Nephron (organoid): ENCODE measurements at regions not wholly inside any gene's neighbourhood (a gene's known extent, or its start where the extent isn't known, plus 50 kb on each side); places are given as distances from the start of the nearest gene placed in this dataset.

ENCODE experiments used
- H3K27ac Mint-ChIP-seq, 3 experiments: 2 replicates each; pipeline ENCODE4 v1.8.0; 2020; ENCODE audit warnings: mixed read lengths in 3 of 3, mild to moderate bottlenecking in 2 of 3, moderate library complexity in 1 of 3
- H3K27me3 Mint-ChIP-seq: 2 replicates; pipeline ENCODE4 v1.8.0; 2021; ENCODE audit warnings: low read depth, mild to moderate bottlenecking, moderate library complexity, mixed read lengths
- H3K36me3 Mint-ChIP-seq: 2 replicates; pipeline ENCODE4 v1.8.0; 2020; ENCODE audit warnings: low read depth, mixed read lengths
- H3K4me1 Mint-ChIP-seq: 2 replicates; pipeline ENCODE4 v1.8.0; 2020; ENCODE audit warnings: mixed read lengths
- H3K4me3 Mint-ChIP-seq, 3 experiments: 2 replicates each; pipeline ENCODE4 v1.8.0; 2020; ENCODE audit warnings: mild to moderate bottlenecking in 3 of 3, mixed read lengths in 3 of 3, moderate library complexity in 2 of 3
- H3K9me3 Mint-ChIP-seq: 2 replicates; pipeline ENCODE4 v1.8.0; 2020; ENCODE audit warnings: mixed read lengths
- CTCF ChIP-seq, 3 experiments: fragments of 200-600 bp; sonication (generic); IDR thresholded peaks; one replicate each; pipeline ENCODE4 v1.5.0; 2021; ENCODE audit warnings: antibody characterized with exemption in 3 of 3; ENCODE audit not compliant: unreplicated experiment in 3 of 3

DNA sequence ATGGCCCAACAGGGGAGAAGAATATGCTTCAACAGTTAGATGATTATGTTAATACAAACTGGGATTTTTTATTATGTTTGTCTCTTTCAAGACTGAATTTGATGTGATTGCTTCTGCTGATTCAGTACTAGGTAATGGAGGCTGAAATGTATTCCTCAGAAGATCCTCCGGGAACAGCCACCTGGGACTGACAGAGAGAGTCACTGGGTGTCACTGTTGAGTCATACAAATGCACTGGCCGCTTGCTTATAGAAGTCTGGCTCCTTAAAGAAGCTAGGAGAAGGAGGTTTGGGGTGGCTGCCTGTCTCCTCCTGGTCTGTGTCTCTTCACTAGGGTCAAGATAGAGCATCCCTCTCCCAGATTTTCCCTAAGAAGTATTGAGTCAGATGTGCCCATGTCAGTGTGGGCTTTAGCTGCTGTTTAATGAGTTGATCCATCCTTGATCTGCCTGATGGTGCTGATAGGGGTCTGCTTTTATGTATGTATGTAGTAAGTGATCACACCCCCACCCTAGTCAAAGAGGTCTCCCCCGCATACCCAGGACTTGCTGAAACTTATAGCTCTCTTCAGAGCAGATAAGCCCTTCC is 773.4 kb downstream of the BRINP1 start:
- Mint-ChIP-seq H3K27me3 (no peaks in the 10 kb centered on the region), H3K27ac (no peak overlapping the region), H3K9me3 (no peaks in the 10 kb centered on the region), H3K4me3 (no peak overlapping the region), H3K36me3 (no peaks in the 10 kb centered on the region), H3K4me1 (no peaks in the 10 kb centered on the region)
- peak; percentile 40 to 65 (median 56) for TF ChIP-seq CTCF (IDR thresholded peaks at IDR 0.05; ENCODE audit: unreplicated experiment in 3 of 3)

DNA sequence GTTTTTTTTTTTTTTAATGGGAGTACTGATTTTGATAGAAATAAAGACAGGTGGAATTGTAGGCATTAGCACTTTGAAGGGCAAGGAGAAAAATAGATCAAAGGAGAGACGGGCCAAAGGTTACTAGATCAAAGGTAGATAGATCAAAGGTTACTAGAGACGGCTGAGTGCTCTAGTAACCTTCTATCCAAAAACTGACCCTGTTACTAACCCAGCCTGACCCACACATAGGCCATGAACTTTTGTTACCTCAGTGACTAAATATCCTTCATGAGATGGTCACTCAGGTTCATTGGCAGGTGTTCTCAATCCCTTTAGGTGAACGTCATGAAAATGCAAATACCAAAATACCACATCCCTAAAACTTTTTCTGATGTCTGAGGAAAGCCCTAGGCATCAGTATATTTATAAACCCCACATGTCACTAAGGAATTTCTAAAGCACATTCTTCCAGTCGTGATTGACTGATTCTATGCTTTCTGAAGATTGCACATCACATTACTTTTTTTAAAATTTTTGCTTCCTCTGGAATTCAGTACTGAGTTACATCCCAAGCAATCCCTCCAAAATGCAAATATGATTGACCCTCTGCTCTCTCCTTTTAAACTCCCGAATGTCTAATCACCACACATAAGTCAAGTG is 772.7 kb downstream of the BRINP1 start:
- Mint-ChIP-seq H3K27ac (no peak overlapping the region), H3K4me3 (no peak overlapping the region), H3K9me3 (no peaks in the 10 kb centered on the region), H3K4me1 (no peaks in the 10 kb centered on the region), H3K36me3 (no peaks in the 10 kb centered on the region), H3K27me3 (no peaks in the 10 kb centered on the region)
- no peak for TF ChIP-seq CTCF (IDR thresholded peaks at IDR 0.05; ENCODE audit: unreplicated experiment in 3 of 3)

DNA sequence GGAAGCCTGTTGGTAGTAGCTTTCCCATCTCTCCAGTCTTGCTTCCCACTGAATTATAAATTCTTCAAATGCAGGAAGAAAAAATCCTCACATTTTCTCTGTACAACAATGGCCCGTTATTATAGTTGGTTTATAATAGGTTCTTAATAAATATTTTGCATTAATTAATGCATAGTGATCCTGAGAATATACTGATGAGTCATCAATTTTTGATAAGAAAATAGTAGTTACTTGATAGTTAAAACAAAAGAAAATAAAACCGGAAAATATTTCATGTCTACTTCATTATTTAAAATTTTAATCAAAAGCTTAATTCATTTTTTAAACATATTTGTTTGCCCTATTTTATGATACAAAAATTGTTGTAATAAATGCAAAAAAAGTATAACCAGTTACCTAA is 762.6 kb downstream of the BRINP1 start:
- no peak overlapping the region for H3K4me3 Mint-ChIP-seq
- H3K27ac Mint-ChIP-seq, result no peak overlapping the region
- no peaks in the 10 kb centered on the region for H3K27me3 Mint-ChIP-seq
- no peaks in the 10 kb centered on the region for H3K36me3 Mint-ChIP-seq
- peaks cover 4% of the 10 kb centered on the region for H3K9me3 Mint-ChIP-seq
- TF ChIP-seq CTCF (IDR thresholded peaks at IDR 0.05; ENCODE audit: unreplicated experiment in 3 of 3), result no peak
- no peaks in the 10 kb centered on the region for H3K4me1 Mint-ChIP-seq

- H3K4me1 Mint-ChIP-seq, result no peaks in the 10 kb centered on the region
- H3K9me3 Mint-ChIP-seq, result peaks cover 9% of the 10 kb centered on the region
- no peak for TF ChIP-seq CTCF (IDR thresholded peaks at IDR 0.05; ENCODE audit: unreplicated experiment in 3 of 3)
- no peak overlapping the region for H3K4me3 Mint-ChIP-seq
- no peak overlapping the region for H3K27ac Mint-ChIP-seq
- no peaks in the 10 kb centered on the region for H3K27me3 Mint-ChIP-seq
- no peaks in the 10 kb centered on the region for H3K36me3 Mint-ChIP-seq
Measured at GRCh38 chr9:118609355-118610044, 759.7 kb downstream of the BRINP1 start.

DNA sequence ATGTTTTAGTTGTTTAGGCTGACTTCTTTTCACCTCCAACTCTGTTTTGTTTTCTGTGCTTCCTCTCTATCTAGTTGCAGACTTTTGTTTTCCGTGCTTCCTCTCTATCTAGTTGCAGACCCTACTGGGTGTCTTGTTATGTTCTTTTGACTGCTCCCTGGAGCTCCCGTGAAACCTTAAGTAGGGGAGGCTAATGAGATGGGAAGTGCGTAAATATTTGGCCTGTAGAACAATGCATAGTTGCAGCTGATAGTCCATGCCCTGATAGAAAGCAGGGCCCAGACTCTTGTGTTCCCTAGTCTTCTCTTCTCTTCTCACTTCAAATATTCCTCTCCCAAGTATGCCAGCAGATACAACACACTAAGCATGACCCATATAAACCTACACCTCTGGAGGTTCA is 757.0 kb downstream of the BRINP1 start:
- no peaks in the 10 kb centered on the region for H3K4me1 Mint-ChIP-seq
- no peak overlapping the region for H3K27ac Mint-ChIP-seq

More for the DNA sequence above, 757.0 kb downstream of the BRINP1 start:
- Mint-ChIP-seq H3K9me3 (peaks cover 9% of the 10 kb centered on the region), H3K27me3 (no peaks in the 10 kb centered on the region), H3K36me3 (no peaks in the 10 kb centered on the region), H3K4me3 (no peak overlapping the region)
- TF ChIP-seq CTCF (IDR thresholded peaks at IDR 0.05; ENCODE audit: unreplicated experiment in 3 of 3), result no peak
